ENCODE measurements at regions not wholly inside any gene's neighbourhood (a gene's known extent, or its start where the extent isn't known, plus 50 kb on each side); places are given as distances from the start of the nearest gene placed in this dataset.

- no peak overlapping the region for H2BK20ac ChIP-seq (ENCODE audit: low read depth, low read length, poor library complexity, severe bottlenecking)
- no peaks in the 10 kb centered on the region for H4K20me1 ChIP-seq (ENCODE audit: control insufficient read depth, insufficient read depth, insufficient read length)
- H3K4me3 Mint-ChIP-seq = no peak overlapping the region
- no peak overlapping the region for H3K23ac ChIP-seq (ENCODE audit: insufficient read length, low read depth, low read length)
- no peak overlapping the region for H2AK5ac ChIP-seq (ENCODE audit: insufficient read length, low read length)
- peaks cover 5% of the 10 kb centered on the region; the same call in 1 of the 2 replicates for H3K4me1 ChIP-seq (ENCODE audit: insufficient read depth, low read length)
- no peak overlapping the region for H3K27ac ChIP-seq (ENCODE audit: insufficient read length, low read depth, low read length)
- no peak for TF ChIP-seq CTCF (conservative IDR thresholded peaks at IDR 0.05)
- H3K4me2 ChIP-seq (ENCODE audit: insufficient read depth, insufficient read length, low read length) = no peak overlapping the region
- H3K4ac ChIP-seq (ENCODE audit: low read depth, low read length) = no peak overlapping the region
- H3K27me3 Mint-ChIP-seq (ENCODE audit: low read depth) = no peaks in the 10 kb centered on the region
- no peak overlapping the region for H3K56ac ChIP-seq (ENCODE audit: insufficient read length, low read depth, low read length)
- H2BK12ac ChIP-seq (ENCODE audit: insufficient read length, low read depth, low read length) = no peak overlapping the region
- H3K27ac Mint-ChIP-seq = no peak overlapping the region
- no peak overlapping the region for H2BK5ac ChIP-seq (ENCODE audit: insufficient read length, low read length)
- no peak overlapping the region for H3K18ac ChIP-seq (ENCODE audit: insufficient read length, low read depth, low read length)
- H3K23me2 ChIP-seq (ENCODE audit: insufficient read length, low read depth, low read length, poor library complexity, severe bottlenecking) = no peaks in the 10 kb centered on the region
- no peak overlapping the region for H3T11ph ChIP-seq (ENCODE audit: low read length)
- no peaks in the 10 kb centered on the region for H3K79me2 ChIP-seq (ENCODE audit: insufficient read depth, low read length)
- no peak overlapping the region for H4K5ac ChIP-seq (ENCODE audit: insufficient read length, low read depth, low read length)
- H2BK15ac ChIP-seq (ENCODE audit: low read depth, low read length) = no peak overlapping the region
- H3K14ac ChIP-seq (ENCODE audit: insufficient read depth, low read length) = no peak overlapping the region
- H4K8ac ChIP-seq (replicated peaks; ENCODE audit: insufficient read length, low read depth, low read length) = no peak overlapping the region
- H2BK120ac ChIP-seq (ENCODE audit: low read depth, low read length, poor library complexity, severe bottlenecking) = no peak overlapping the region
- H3K9me3 Mint-ChIP-seq = no peaks in the 10 kb centered on the region; a peak in 1 of 5 replicates
- H3K9me3 ChIP-seq (ENCODE audit: control insufficient read depth, low read depth, low read length) = no peaks in the 10 kb centered on the region
- no peak overlapping the region for H3K9ac ChIP-seq (ENCODE audit: extremely low read depth, insufficient read length, low read length)
- no peak overlapping the region for H4K91ac ChIP-seq (ENCODE audit: insufficient read length, low read depth, low read length)
- no peaks in the 10 kb centered on the region for H3K36me3 Mint-ChIP-seq (ENCODE audit: insufficient read depth in 1 of 3, low read depth in 3 of 3)
- no peak overlapping the region for H2AFZ ChIP-seq (ENCODE audit: low read length)
- H3K79me1 ChIP-seq (ENCODE audit: insufficient read depth, low read depth, low read length, poor library complexity, severe bottlenecking) = no peaks in the 10 kb centered on the region
- peaks cover 12 to 13% of the 10 kb centered on the region in 2 experiments for H3K4me1 Mint-ChIP-seq
- no peak for DNase-seq
- no peaks in the 10 kb centered on the region for H3K27me3 ChIP-seq (ENCODE audit: insufficient read depth, low read length)
Observed at GRCh38 chr6:90689172-90689571, 102.3 kb upstream of the MAP3K7 start.

Data from H9 (cell line).